GM12878 (cell line): ENCODE measurements at regions not wholly inside any gene's neighbourhood (a gene's known extent, or its start where the extent isn't known, plus 50 kb on each side); places are given as distances from the start of the nearest gene placed in this dataset.

Experiments
- ATAC-seq: fragments of 200-7000 bp; cut with Tn5 transposase; 3 replicates; pipeline ENCODE4 v1.9.1; 2020; ENCODE audit warnings: mild to moderate bottlenecking, moderate library complexity
- BruUV-seq: library from RNA; stranded (reverse); fragments of 400-500 nt; replicated peaks from 2 replicates; lab custom pipeline; 2021; lab: Mats Ljungman, UMichigan
- CTCF ChIA-PET: fragments of 300-600 bp; sonication (Branson Sonifier 250); formaldehyde crosslinking; extraction: SDS; loops from one replicate; lab custom pipeline; 2021; ENCODE audit warnings: inconsistent platforms; lab: Yijun Ruan, JAX
- POLR2A ChIA-PET: fragments of 350-600 bp; formaldehyde crosslinking; extraction: SDS; loops from one replicate; lab custom pipeline; 2021; ENCODE audit warnings: inconsistent platforms; lab: Charles Lee
- RAD21 ChIA-PET: fragments of 300-600 bp; sonication (Branson Sonifier 250); formaldehyde crosslinking; loops from one replicate; lab custom pipeline; 2023; ENCODE audit warnings: antibody characterized with exemption; ENCODE audit not compliant: unreplicated experiment; lab: Charles Lee
- SMC1A ChIA-PET: fragments of 300-600 bp; sonication (Branson Sonifier 250); formaldehyde crosslinking; loops from one replicate; lab custom pipeline; 2023; ENCODE audit not compliant: unreplicated experiment, uncharacterized antibody; lab: Charles Lee
- DNase-seq: peaks from one replicate; pipeline ENCODE4 v3.0.0-alpha.2; 2011; ENCODE audit warnings: low read depth, low spot score
- FAIRE-seq: peaks from 3 replicates; lab custom pipeline; 2011; peaks lifted over from hg19 to GRCh38; lab: Jason Lieb, UNC
- H2AFZ ChIP-seq: 2 replicates; pipeline ENCODE4 v1.6.0; 2011; ENCODE audit warnings: low read depth, low read length, control low read depth; ENCODE audit not compliant: control insufficient read depth
- H3K27ac ChIP-seq: 2 replicates; pipeline ENCODE4 v1.5.1; 2011; ENCODE audit warnings: control low read depth; ENCODE audit not compliant: control insufficient read depth, insufficient read depth
- H3K27me3 ChIP-seq, 2 experiments: replicated peaks in 1 of 2; 2 replicates each; pipeline versions ENCODE4 v1.6.0 to v1.6.1; 2011; ENCODE audit warnings: low read length in 1 of 2; ENCODE audit not compliant: control insufficient read depth in 2 of 2, insufficient read depth in 2 of 2
- H3K36me3 ChIP-seq, 2 experiments: 2 replicates each; pipeline ENCODE4 v1.5.1; 2011; ENCODE audit warnings: low read length in 1 of 2; ENCODE audit not compliant: control insufficient read depth in 2 of 2, insufficient read depth in 2 of 2
- H3K4me1 ChIP-seq: 2 replicates; pipeline ENCODE4 v1.6.1; 2011; ENCODE audit warnings: mild to moderate bottlenecking, low read length, moderate library complexity, mixed read lengths; ENCODE audit not compliant: control insufficient read depth, insufficient read depth
- H3K4me2 ChIP-seq: 2 replicates; pipeline ENCODE4 v1.6.0; 2011; ENCODE audit warnings: control low read depth; ENCODE audit not compliant: control insufficient read depth, insufficient read depth
- H3K4me3 ChIP-seq: fragments of 200-600 bp; sonication (generic); 2 replicates; pipeline ENCODE4 v1.5.1; 2016
- H3K79me2 ChIP-seq: 2 replicates; pipeline ENCODE4 v1.6.0; 2011; ENCODE audit warnings: low read length; ENCODE audit not compliant: control insufficient read depth, insufficient read depth
- H3K9ac ChIP-seq: 2 replicates; pipeline ENCODE4 v1.8.0; 2011; ENCODE audit warnings: low read length, control low read depth, mixed read lengths; ENCODE audit not compliant: control insufficient read depth, insufficient read depth
- H3K9me3 ChIP-seq: replicated peaks from 3 replicates; pipeline ENCODE4 v1.5.1; 2011; ENCODE audit warnings: mild to moderate bottlenecking, low read length; ENCODE audit not compliant: control insufficient read depth, insufficient read depth
- H4K20me1 ChIP-seq: 2 replicates; pipeline ENCODE4 v1.6.0; 2011; ENCODE audit not compliant: control insufficient read depth, insufficient read depth
- DPF2 ChIP-seq: fragments of 450-650 bp; IDR thresholded peaks from 2 replicates; pipeline ENCODE4 v1.6.1; 2017; ENCODE audit warnings: mild to moderate bottlenecking
- HCFC1 ChIP-seq: fragments of 150-350 bp; IDR thresholded peaks from 2 replicates; pipeline ENCODE4 v1.6.1; 2014; ENCODE audit warnings: low read length
- HDAC2 ChIP-seq: fragments of 200-600 bp; sonication (generic); IDR thresholded peaks from 2 replicates; pipeline ENCODE4 v1.6.1; 2017
- JUNB ChIP-seq: IDR thresholded peaks from 2 replicates; pipeline ENCODE4 v1.6.1; 2016; ENCODE audit warnings: antibody characterized with exemption, mild to moderate bottlenecking
- JUND ChIP-seq: IDR thresholded peaks from 2 replicates; pipeline ENCODE4 v1.6.1; 2012; ENCODE audit warnings: low read depth, mild to moderate bottlenecking, low read length, improper control_type of control experiment, moderate library complexity
- PBX3 ChIP-seq: IDR thresholded peaks from 2 replicates; pipeline ENCODE4 v1.6.1; 2011; ENCODE audit warnings: mild to moderate bottlenecking, low read depth, low read length, moderate library complexity; ENCODE audit not compliant: insufficient replicate concordance
- POLR2AphosphoS2 ChIP-seq: IDR thresholded peaks from 2 replicates; pipeline ENCODE4 v1.6.1; 2011; ENCODE audit warnings: low read depth, mild to moderate bottlenecking, low read length, improper control_type of control experiment, moderate library complexity
- REST ChIP-seq: IDR thresholded peaks from 2 replicates; pipeline ENCODE4 v1.6.1; 2012; ENCODE audit warnings: mild to moderate bottlenecking, low read depth, low read length
- SMARCA5 ChIP-seq: fragments of 450-650 bp; IDR thresholded peaks from 2 replicates; pipeline ENCODE4 v1.6.1; 2017; ENCODE audit warnings: mild to moderate bottlenecking
- SREBF2 ChIP-seq: IDR thresholded peaks from 2 replicates; pipeline ENCODE4 v1.6.1; 2012; ENCODE audit warnings: mild to moderate bottlenecking, low read length
- SUPT20H ChIP-seq: IDR thresholded peaks from 2 replicates; pipeline ENCODE4 v1.6.1; 2011; ENCODE audit warnings: low read depth, mild to moderate bottlenecking, low read length, moderate library complexity, borderline replicate concordance; ENCODE audit not compliant: control insufficient read depth
- TCF3 ChIP-seq: IDR thresholded peaks from 2 replicates; pipeline ENCODE4 v1.6.1; 2012; ENCODE audit warnings: low read depth, mild to moderate bottlenecking, low read length, borderline replicate concordance; ENCODE audit not compliant: insufficient read depth
- ZNF622 ChIP-seq: fragments of 450-650 bp; IDR thresholded peaks from 2 replicates; pipeline ENCODE4 v1.6.1; 2017; ENCODE audit warnings: mild to moderate bottlenecking, inconsistent platforms
- ZSCAN29 ChIP-seq: fragments of 450-650 bp; IDR thresholded peaks from 2 replicates; pipeline ENCODE4 v1.6.1; 2017; ENCODE audit warnings: mild to moderate bottlenecking, moderate library complexity
- WGBS: methylation state at CpG from one replicate; pipeline ENCODE4 v1.1.6; 2016; ENCODE audit warnings: low lambda C conversion rate; ENCODE audit not compliant: insufficient replicate concordance, insufficient coverage; ENCODE audit errors: missing lambda C conversion rate; 5-methylcytosine and 5-hydroxymethylcytosine counted together
- in situ Hi-C: fragments of 300-500 bp; cut with MboI; formaldehyde crosslinking; loops from 9 replicates; pipeline ENCODE4 v1.14.3; 2018; ENCODE audit warnings: mixed read lengths
- intact Hi-C: fragments of 100-400 bp; cut with micrococcal nuclease; formaldehyde crosslinking; loops from one replicate; pipeline ENCODE4 v1.14.2; 2022; ENCODE audit not compliant: unreplicated experiment
- TF ChIP-seq, protein P1 (sequence below): fragments of 450-650 bp; IDR thresholded peaks from 2 replicates; pipeline ENCODE4 v1.6.1; 2017; ENCODE audit warnings: mild to moderate bottlenecking, low read depth, inconsistent platforms; ENCODE audit not compliant: poor library complexity, severe bottlenecking
- TF ChIP-seq, protein P2 (sequence below): fragments of 450-650 bp; formaldehyde crosslinking; IDR thresholded peaks from 2 replicates; pipeline ENCODE4 v1.4.0; 2022; ENCODE audit warnings: mild to moderate bottlenecking, moderate library complexity

GRCh38 chr14:61153431-61153830, 127.7 kb downstream of the TMEM30B start:
- ChIA-PET POLR2A (no interaction called here), RAD21 (no interaction called here), SMC1A (no interaction called here), CTCF (no interaction called here)
- FAIRE-seq (no peak), ATAC-seq (no peak), DNase-seq (no peak)
- H3K9me3 ChIP-seq = no peaks in the 10 kb centered on the region
- no TSS peak for BruUV-seq
- no peaks in the 10 kb centered on the region for H3K4me1 ChIP-seq
- intact Hi-C loops (no loop called here), in situ Hi-C loops (no loop called here)
- WGBS = 77% methylated on average over 3 of the region's 3 CpGs
- no peaks in the 10 kb centered on the region for H3K79me2 ChIP-seq
- H3K27ac ChIP-seq = no peak overlapping the region
- H4K20me1 ChIP-seq = no peaks in the 10 kb centered on the region
- no peak overlapping the region for H3K4me3 ChIP-seq
- no peak overlapping the region for H3K4me2 ChIP-seq
- no peak overlapping the region for H3K9ac ChIP-seq
- H2AFZ ChIP-seq = no peak overlapping the region
- no peaks in the 10 kb centered on the region for H3K36me3 ChIP-seq
- TF ChIP-seq, protein P1, sequence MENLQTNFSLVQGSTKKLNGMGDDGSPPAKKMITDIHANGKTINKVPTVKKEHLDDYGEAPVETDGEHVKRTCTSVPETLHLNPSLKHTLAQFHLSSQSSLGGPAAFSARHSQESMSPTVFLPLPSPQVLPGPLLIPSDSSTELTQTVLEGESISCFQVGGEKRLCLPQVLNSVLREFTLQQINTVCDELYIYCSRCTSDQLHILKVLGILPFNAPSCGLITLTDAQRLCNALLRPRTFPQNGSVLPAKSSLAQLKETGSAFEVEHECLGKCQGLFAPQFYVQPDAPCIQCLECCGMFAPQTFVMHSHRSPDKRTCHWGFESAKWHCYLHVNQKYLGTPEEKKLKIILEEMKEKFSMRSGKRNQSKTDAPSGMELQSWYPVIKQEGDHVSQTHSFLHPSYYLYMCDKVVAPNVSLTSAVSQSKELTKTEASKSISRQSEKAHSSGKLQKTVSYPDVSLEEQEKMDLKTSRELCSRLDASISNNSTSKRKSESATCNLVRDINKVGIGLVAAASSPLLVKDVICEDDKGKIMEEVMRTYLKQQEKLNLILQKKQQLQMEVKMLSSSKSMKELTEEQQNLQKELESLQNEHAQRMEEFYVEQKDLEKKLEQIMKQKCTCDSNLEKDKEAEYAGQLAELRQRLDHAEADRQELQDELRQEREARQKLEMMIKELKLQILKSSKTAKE = no peak
- TF ChIP-seq JUNB (no peak), HDAC2 (no peak), DPF2 (no peak), ZNF622 (no peak), POLR2AphosphoS2 (no peak), SUPT20H (no peak), SMARCA5 (no peak), REST (no peak), ZSCAN29 (no peak), PBX3 (no peak), HCFC1 (no peak), TCF3 (no peak), SREBF2 (no peak), JUND (no peak)
- TF ChIP-seq, protein P2, sequence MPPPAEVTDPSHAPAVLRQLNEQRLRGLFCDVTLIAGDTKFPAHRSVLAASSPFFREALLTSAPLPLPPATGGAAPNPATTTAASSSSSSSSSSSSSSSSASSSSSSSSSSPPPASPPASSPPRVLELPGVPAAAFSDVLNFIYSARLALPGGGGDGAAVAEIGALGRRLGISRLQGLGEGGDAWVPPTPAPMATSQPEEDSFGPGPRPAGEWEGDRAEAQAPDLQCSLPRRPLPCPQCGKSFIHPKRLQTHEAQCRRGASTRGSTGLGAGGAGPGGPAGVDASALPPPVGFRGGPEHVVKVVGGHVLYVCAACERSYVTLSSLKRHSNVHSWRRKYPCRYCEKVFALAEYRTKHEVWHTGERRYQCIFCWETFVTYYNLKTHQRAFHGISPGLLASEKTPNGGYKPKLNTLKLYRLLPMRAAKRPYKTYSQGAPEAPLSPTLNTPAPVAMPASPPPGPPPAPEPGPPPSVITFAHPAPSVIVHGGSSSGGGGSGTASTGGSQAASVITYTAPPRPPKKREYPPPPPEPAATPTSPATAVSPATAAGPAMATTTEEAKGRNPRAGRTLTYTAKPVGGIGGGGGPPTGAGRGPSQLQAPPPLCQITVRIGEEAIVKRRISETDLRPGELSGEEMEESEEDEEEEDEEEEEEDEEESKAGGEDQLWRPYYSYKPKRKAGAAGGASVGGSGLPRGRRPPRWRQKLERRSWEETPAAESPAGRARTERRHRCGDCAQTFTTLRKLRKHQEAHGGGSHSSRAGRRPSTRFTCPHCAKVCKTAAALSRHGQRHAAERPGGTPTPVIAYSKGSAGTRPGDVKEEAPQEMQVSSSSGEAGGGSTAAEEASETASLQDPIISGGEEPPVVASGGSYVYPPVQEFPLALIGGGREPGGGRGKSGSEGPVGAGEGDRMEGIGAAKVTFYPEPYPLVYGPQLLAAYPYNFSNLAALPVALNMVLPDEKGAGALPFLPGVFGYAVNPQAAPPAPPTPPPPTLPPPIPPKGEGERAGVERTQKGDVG (CRISPR knock-in tag) = no peak
- H3K27me3 ChIP-seq = no peaks in the 10 kb centered on the region
